Esophagus squamous epithelium (tissue), 5 donors: ENCODE measurements at regions not wholly inside any gene's neighbourhood (a gene's known extent, or its start where the extent isn't known, plus 50 kb on each side); places are given as distances from the start of the nearest gene placed in this dataset.

ENCODE experiments used
- DNase-seq: peaks from one replicate; lab custom pipeline; 2025; lab: John Stamatoyannopoulos, UW
- H3K27ac ChIP-seq, 4 donors: fragments of 200-600 bp; sonication (generic); one replicate each; pipeline ENCODE4 v1.5.1; 2016 to 2019; ENCODE audit warnings: mild to moderate bottlenecking in 1 of 4
- H3K27me3 ChIP-seq, 4 donors: fragments of 200-600 bp; sonication (generic); 1 replicate in 3 of 4; 2 replicates in 1 of 4; pipeline versions ENCODE4 v1.5.1 to v1.6.0; 2017 to 2021; ENCODE audit warnings: antibody characterized with exemption in 1 of 4
- H3K36me3 ChIP-seq, 3 donors: fragments of 200-600 bp; sonication (generic); one replicate each; pipeline ENCODE4 v1.5.1; 2016 to 2019
- H3K4me1 ChIP-seq, 3 donors: fragments of 200-600 bp; sonication (generic); one replicate each; pipeline ENCODE4 v1.5.1; 2017 to 2019
- H3K4me3 ChIP-seq, 4 donors: fragments of 200-600 bp; sonication (generic); 1 replicate in 3 of 4; 2 replicates in 1 of 4; pipeline ENCODE4 v1.5.1; 2016 to 2019; ENCODE audit warnings: mild to moderate bottlenecking in 2 of 4, moderate library complexity in 1 of 4
- H3K9me3 ChIP-seq, 3 donors: fragments of 200-600 bp; sonication (generic); one replicate each; pipeline ENCODE4 v1.5.1; 2016 to 2019
- CTCF ChIP-seq, 6 experiments: fragments of 450-650 bp in 4 of 6; fragments of 200-600 bp in 2 of 6; sonication (generic) in 2 of 6; IDR thresholded peaks; one replicate each; pipeline ENCODE4 v1.5.1; 2016 to 2019; ENCODE audit warnings: antibody characterized with exemption in 6 of 6, mild to moderate bottlenecking in 4 of 6, moderate library complexity in 4 of 6
- POLR2A ChIP-seq, 4 donors: fragments of 450-650 bp; IDR thresholded peaks; one replicate each; pipeline ENCODE4 v1.6.1; 2017; ENCODE audit warnings: antibody characterized with exemption in 4 of 4, mild to moderate bottlenecking in 4 of 4, moderate library complexity in 3 of 4
- WGBS, 2 donors: methylation state at CpG; one replicate each; pipeline ENCODE4 v1.1.5; 2018; 5-methylcytosine and 5-hydroxymethylcytosine counted together
- intact Hi-C: fragments of 100-400 bp; cut with DNase I; formaldehyde crosslinking; loops from one replicate; pipeline ENCODE4 v1.15.0; 2022
- donor health status: DM: yes; HTN: yes; CAD: no.

- intact Hi-C loops, result no loop called here
- 59 to 64% methylated on average over 7 of the region's 7 CpGs for WGBS, 2 donors
- DNase-seq, result no peak
Measured at GRCh38 chr2:42886921-42887320, 94.5 kb upstream of the HAAO start.

GRCh38 chr2:42882756-42883155 is 90.4 kb upstream of the HAAO start:
- Histone ChIP-seq H3K27me3 (no peaks in the 10 kb centered on the region), H3K27ac (no peak overlapping the region), H3K9me3 (no peaks in the 10 kb centered on the region), H3K4me1 (peaks cover 14 to 52% (median 27%) of the 10 kb centered on the region in 3 donors), H3K4me3 (no peak overlapping the region), H3K36me3 (no peaks in the 10 kb centered on the region)
- TF ChIP-seq POLR2A (IDR thresholded peaks at IDR 0.05), result no peak
- no peak for TF ChIP-seq CTCF (IDR thresholded peaks at IDR 0.05)
- intact Hi-C loops, result no loop called here
- WGBS, 2 donors, result 75 to 100% methylated on average over 1 of the region's 1 CpG
- DNase-seq, result no peak

More at GRCh38 chr2:42886921-42887320, 94.5 kb upstream of the HAAO start:
- Histone ChIP-seq H3K4me3 (no peak overlapping the region), H3K27ac (no peak overlapping the region), H3K4me1 (peaks cover 0 to 10% (median 0%) of the 10 kb centered on the region in 3 donors), H3K9me3 (no peaks in the 10 kb centered on the region), H3K27me3 (no peaks in the 10 kb centered on the region), H3K36me3 (no peaks in the 10 kb centered on the region)
- TF ChIP-seq POLR2A (IDR thresholded peaks at IDR 0.05) (no peak), CTCF (IDR thresholded peaks at IDR 0.05) (no peak)

- no peaks in the 10 kb centered on the region for H3K9me3 ChIP-seq
- no peak for DNase-seq
- H3K4me3 ChIP-seq, result no peak overlapping the region
- H3K36me3 ChIP-seq, result no peaks in the 10 kb centered on the region
- intact Hi-C loops, result no loop called here
- peak overlapping the region; percentile 5 to 84 (median 75) for H3K27ac ChIP-seq
- 25 to 54% methylated on average over 1 of the region's 1 CpG for WGBS, 2 donors
- no peak for TF ChIP-seq POLR2A (IDR thresholded peaks at IDR 0.05)
- no peak for TF ChIP-seq CTCF (IDR thresholded peaks at IDR 0.05)
- no peaks in the 10 kb centered on the region for H3K27me3 ChIP-seq
- peaks cover 14 to 56% (median 34%) of the 10 kb centered on the region in 3 donors for H3K4me1 ChIP-seq
Measured at GRCh38 chr2:42881732-42882131, 89.3 kb upstream of the HAAO start.

DNA sequence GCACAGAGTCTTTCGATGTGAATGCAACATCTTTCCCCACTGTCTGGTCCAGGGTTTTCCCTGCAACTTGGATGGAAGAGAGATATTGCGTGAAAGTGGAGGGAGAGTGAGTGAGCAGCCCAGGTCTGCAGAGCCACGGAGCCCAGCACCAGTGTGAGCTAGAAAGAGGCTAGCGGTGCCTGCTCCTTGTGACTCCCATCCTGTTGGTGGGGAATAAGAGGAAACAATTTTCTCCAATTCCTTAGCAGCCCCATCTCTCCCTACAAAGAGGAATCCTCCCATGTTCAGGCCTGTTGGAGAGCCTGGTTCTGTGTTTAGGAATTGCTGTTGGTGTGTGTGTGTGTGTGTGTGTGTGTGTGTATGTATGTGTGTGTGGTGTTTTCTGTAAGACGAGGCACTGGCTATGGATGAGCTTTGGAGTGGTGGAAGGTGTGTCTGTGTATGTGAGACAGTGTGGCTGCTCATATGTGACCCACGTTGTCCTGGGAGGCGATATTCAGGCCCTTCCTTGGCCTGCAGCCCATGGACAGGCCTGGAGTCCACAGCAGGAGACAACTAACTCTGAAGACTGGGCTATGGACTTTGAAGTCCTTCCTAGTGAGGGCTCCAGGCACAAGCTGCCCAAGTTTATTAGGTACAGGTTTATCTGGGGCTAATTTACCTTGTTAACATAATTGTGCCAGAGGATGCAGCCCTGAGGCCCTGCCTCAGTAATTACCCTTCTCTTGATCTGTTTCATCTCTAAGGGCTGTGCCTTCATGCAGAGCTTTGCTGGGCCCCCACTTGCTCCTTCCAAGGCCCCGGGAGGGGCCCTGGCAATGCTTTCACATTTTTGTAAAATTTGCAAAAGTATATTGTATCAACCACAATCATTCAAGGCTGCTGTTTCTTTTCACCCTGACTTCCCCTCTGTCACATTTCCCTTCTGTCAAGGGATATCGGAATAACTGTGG is 88.6 kb upstream of the HAAO start:
- 52 to 59% methylated on average over 6 to 7 of the region's 9 CpGs for WGBS, 2 donors
- intact Hi-C loops, result no loop called here
- H3K36me3 ChIP-seq, result no peaks in the 10 kb centered on the region
- no peaks in the 10 kb centered on the region for H3K27me3 ChIP-seq
- H3K4me3 ChIP-seq, result no peak overlapping the region
- no peak for DNase-seq
- no peak for TF ChIP-seq POLR2A (IDR thresholded peaks at IDR 0.05)
- TF ChIP-seq CTCF (IDR thresholded peaks at IDR 0.05), result no peak
- H3K4me1 ChIP-seq, result peaks cover 14 to 63% (median 41%) of the 10 kb centered on the region in 3 donors
- no peaks in the 10 kb centered on the region for H3K9me3 ChIP-seq
- H3K27ac ChIP-seq, result peak overlapping the region; percentile 32 to 84 (median 75)
